ENCODE measurements at regions not wholly inside any gene's neighbourhood (a gene's known extent, or its start where the extent isn't known, plus 50 kb on each side); places are given as distances from the start of the nearest gene placed in this dataset.

DNA sequence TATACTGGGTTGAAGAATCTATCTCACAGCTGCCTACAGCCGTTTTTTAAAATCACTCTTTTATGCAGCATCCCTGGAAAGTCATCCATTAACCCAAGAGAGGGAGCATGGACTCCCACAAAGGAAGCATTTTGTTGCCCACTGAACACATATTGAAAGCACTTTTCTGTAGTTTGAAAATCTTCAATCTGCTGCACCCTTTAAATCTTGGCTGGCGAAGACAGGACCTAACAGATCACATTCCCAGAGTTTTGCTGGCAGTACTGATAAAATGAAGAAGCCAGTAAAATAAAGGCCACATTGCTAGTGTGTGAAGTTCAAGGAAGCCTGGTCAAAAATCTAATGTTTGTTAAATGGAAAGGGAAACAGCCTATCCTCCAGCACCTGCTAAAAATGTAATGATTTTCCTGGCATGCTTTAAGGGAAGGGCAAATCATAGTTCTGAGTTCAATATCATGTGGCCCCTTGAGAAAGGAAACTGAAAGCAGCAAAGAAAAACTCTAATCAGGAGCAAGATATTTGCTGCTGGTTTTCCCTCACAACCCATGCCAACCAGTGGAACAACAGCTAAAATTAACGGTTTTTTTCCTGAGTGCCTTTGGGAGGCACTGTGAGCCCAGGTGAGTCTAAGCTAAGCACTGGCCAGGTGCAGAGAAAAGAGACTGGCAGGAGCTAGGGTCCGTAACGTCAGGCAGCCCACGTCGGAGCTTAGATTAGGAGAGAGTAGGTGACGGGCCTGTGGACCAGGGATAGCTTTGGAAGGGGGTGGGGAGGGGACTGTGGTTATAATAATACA lies 97.9 kb upstream of the PALS2 start:
- no peak overlapping the region for H3K27ac ChIP-seq (ENCODE audit: low read depth in 1 of 2, low read length in 1 of 2)
- no peaks in the 10 kb centered on the region for H3K4me1 ChIP-seq (ENCODE audit: control insufficient read depth in 2 of 2, insufficient read depth in 2 of 2, low read length in 2 of 2)
- DNase-seq (ENCODE audit: low read depth in 6 of 9, low spot score in 9 of 9): no peak
- H3K27me3 ChIP-seq (ENCODE audit: control insufficient read depth in 2 of 2, insufficient read depth in 1 of 2, low read length in 1 of 2): no peaks in the 10 kb centered on the region
- H3K4me3 ChIP-seq (ENCODE audit: low read length in 2 of 2): no peak overlapping the region
- 86% methylated on average over 8 of the region's 8 CpGs for WGBS
- H3K36me3 ChIP-seq (ENCODE audit: control insufficient read depth in 2 of 2, insufficient read depth in 2 of 2, low read length in 1 of 2): no peaks in the 10 kb centered on the region
- no peaks in the 10 kb centered on the region for H3K9me3 ChIP-seq (ENCODE audit: control insufficient read depth in 2 of 2, insufficient read depth in 1 of 2, low read length in 1 of 2)

DNA sequence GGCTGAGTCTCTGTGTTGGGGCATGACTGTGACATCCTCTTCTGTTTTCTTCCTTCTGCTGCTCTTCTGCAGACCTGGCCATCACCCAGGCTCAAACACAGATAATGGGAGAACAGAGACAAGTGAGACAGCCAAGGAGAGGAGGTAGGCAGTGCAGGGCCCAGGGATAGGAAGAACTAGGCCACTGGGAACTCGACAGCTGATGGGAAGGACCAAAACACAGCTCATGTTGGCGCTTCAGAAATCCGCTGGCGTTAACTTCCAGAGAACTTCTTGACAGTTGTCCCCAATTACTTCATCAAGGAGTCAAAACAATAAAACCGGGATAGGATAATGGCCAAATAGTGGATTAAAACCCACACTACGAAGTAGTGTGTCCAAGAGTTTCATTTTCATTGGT lies 97.0 kb upstream of the PALS2 start:
- Histone ChIP-seq H3K4me3 (ENCODE audit: low read length in 2 of 2) (no peak overlapping the region), H3K27me3 (ENCODE audit: control insufficient read depth in 2 of 2, insufficient read depth in 1 of 2, low read length in 1 of 2) (no peaks in the 10 kb centered on the region), H3K36me3 (ENCODE audit: control insufficient read depth in 2 of 2, insufficient read depth in 2 of 2, low read length in 1 of 2) (no peaks in the 10 kb centered on the region), H3K9me3 (ENCODE audit: control insufficient read depth in 2 of 2, insufficient read depth in 1 of 2, low read length in 1 of 2) (no peaks in the 10 kb centered on the region), H3K4me1 (ENCODE audit: control insufficient read depth in 2 of 2, insufficient read depth in 2 of 2, low read length in 2 of 2) (no peaks in the 10 kb centered on the region), H3K27ac (ENCODE audit: low read depth in 1 of 2, low read length in 1 of 2) (no peak overlapping the region)
- DNase-seq (ENCODE audit: low read depth in 6 of 9, low spot score in 9 of 9): no peak
- WGBS: 95% methylated on average over 6 of the region's 6 CpGs

GRCh38 chr7:24477398-24478136 lies 95.7 kb upstream of the PALS2 start:
- peak in 1 of 9 donors; percentile 12 for DNase-seq (ENCODE audit: low read depth in 6 of 9, low spot score in 9 of 9)
- Histone ChIP-seq H3K4me1 (ENCODE audit: control insufficient read depth in 2 of 2, insufficient read depth in 2 of 2, low read length in 2 of 2) (no peaks in the 10 kb centered on the region), H3K27ac (ENCODE audit: low read depth in 1 of 2, low read length in 1 of 2) (no peak overlapping the region), H3K9me3 (ENCODE audit: control insufficient read depth in 2 of 2, insufficient read depth in 1 of 2, low read length in 1 of 2) (no peaks in the 10 kb centered on the region), H3K4me3 (ENCODE audit: low read length in 2 of 2) (no peak overlapping the region), H3K36me3 (ENCODE audit: control insufficient read depth in 2 of 2, insufficient read depth in 2 of 2, low read length in 1 of 2) (no peaks in the 10 kb centered on the region), H3K27me3 (ENCODE audit: control insufficient read depth in 2 of 2, insufficient read depth in 1 of 2, low read length in 1 of 2) (no peaks in the 10 kb centered on the region)
- 56% methylated on average over 5 of the region's 5 CpGs for WGBS

GRCh38 chr7:24478137-24478655 lies 95.1 kb upstream of the PALS2 start:
- no peak for DNase-seq (ENCODE audit: low read depth in 6 of 9, low spot score in 9 of 9)
- H3K36me3 ChIP-seq (ENCODE audit: control insufficient read depth in 2 of 2, insufficient read depth in 2 of 2, low read length in 1 of 2): no peaks in the 10 kb centered on the region
- no peaks in the 10 kb centered on the region for H3K27me3 ChIP-seq (ENCODE audit: control insufficient read depth in 2 of 2, insufficient read depth in 1 of 2, low read length in 1 of 2)
- H3K4me3 ChIP-seq (ENCODE audit: low read length in 2 of 2): no peak overlapping the region
- H3K4me1 ChIP-seq (ENCODE audit: control insufficient read depth in 2 of 2, insufficient read depth in 2 of 2, low read length in 2 of 2): no peaks in the 10 kb centered on the region
- WGBS: 77% methylated on average over 3 of the region's 3 CpGs
- H3K27ac ChIP-seq (ENCODE audit: low read depth in 1 of 2, low read length in 1 of 2): no peak overlapping the region
- no peaks in the 10 kb centered on the region for H3K9me3 ChIP-seq (ENCODE audit: control insufficient read depth in 2 of 2, insufficient read depth in 1 of 2, low read length in 1 of 2)

DNA sequence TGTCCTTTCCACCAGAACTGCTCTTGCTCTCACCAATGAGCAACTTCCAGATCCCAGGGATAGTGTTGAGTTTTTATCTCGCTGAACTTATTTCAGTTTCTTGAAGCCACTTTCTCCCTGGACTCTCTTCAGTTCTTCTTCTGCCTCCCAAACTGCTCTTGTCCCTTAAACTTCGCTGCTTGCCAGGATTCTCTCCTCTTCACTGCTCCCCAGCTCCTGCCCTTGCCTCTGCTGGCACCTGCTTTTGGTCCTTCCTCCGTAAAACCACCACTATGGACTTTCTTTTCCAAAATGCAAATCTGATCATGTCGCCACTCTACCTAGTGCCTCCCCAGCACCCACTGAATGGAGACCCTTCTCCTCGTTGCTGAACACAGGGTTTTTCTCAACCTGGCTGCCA lies 92.8 kb upstream of the PALS2 start:
- Histone ChIP-seq H3K27me3 (ENCODE audit: control insufficient read depth in 2 of 2, insufficient read depth in 1 of 2, low read length in 1 of 2) (no peaks in the 10 kb centered on the region), H3K27ac (ENCODE audit: low read depth in 1 of 2, low read length in 1 of 2) (no peak overlapping the region), H3K4me3 (ENCODE audit: low read length in 2 of 2) (no peak overlapping the region), H3K4me1 (ENCODE audit: control insufficient read depth in 2 of 2, insufficient read depth in 2 of 2, low read length in 2 of 2) (no peaks in the 10 kb centered on the region), H3K9me3 (ENCODE audit: control insufficient read depth in 2 of 2, insufficient read depth in 1 of 2, low read length in 1 of 2) (no peaks in the 10 kb centered on the region), H3K36me3 (ENCODE audit: control insufficient read depth in 2 of 2, insufficient read depth in 2 of 2, low read length in 1 of 2) (no peaks in the 10 kb centered on the region)
- no peak for DNase-seq (ENCODE audit: low read depth in 6 of 9, low spot score in 9 of 9)
- 87% methylated on average over 5 of the region's 5 CpGs for WGBS

DNA sequence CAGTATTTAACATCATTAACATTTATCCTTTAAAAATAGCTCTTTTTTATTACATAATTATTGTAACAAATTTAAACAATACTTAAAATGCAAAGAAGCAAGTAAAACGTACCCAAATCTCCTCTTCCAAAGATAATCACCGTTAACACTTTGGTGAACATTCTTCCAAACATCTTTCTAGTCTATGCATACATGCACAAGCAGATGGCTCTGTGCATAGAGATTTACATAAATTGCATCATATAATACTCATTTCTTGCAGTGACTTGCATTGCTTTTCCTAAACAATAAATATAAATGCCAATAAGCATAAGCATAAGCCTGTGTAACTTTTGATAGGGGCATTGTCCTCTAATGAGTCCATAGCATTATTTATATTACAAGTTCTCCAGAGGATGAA lies 89.4 kb upstream of the PALS2 start:
- H3K27me3 ChIP-seq (ENCODE audit: control insufficient read depth in 2 of 2, insufficient read depth in 1 of 2, low read length in 1 of 2): no peaks in the 10 kb centered on the region
- H3K9me3 ChIP-seq (ENCODE audit: control insufficient read depth in 2 of 2, insufficient read depth in 1 of 2, low read length in 1 of 2): no peaks in the 10 kb centered on the region
- H3K27ac ChIP-seq (ENCODE audit: low read depth in 1 of 2, low read length in 1 of 2): no peak overlapping the region
- no peak for DNase-seq (ENCODE audit: low read depth in 6 of 9, low spot score in 9 of 9)
- no peaks in the 10 kb centered on the region for H3K36me3 ChIP-seq (ENCODE audit: control insufficient read depth in 2 of 2, insufficient read depth in 2 of 2, low read length in 1 of 2)
- WGBS: 95% methylated on average over 2 of the region's 2 CpGs
- no peaks in the 10 kb centered on the region for H3K4me1 ChIP-seq (ENCODE audit: control insufficient read depth in 2 of 2, insufficient read depth in 2 of 2, low read length in 2 of 2)
- H3K4me3 ChIP-seq (ENCODE audit: low read length in 2 of 2): no peak overlapping the region

DNA sequence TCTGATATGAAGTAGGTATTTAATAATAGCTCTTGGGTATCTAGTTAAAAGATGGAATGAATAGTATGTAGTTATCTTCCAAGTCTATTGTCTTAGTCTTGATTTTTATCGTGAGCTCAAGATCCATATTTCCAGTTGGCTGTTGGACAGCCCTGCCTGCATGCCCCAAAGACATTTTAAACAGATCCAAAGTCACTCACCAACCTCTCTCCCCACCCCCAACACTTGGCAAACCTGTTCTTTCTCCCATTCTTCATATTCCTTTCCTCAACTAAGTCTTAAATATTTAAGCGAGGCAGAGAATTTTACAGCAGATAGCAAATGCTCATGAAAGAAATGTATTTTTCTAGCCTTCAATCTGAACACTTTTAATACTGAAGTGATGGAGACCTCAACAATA lies 80.7 kb upstream of the PALS2 start:
- WGBS: 95% methylated on average over 2 of the region's 2 CpGs
- H3K4me1 ChIP-seq (ENCODE audit: control insufficient read depth in 2 of 2, insufficient read depth in 2 of 2, low read length in 2 of 2): no peaks in the 10 kb centered on the region
- no peaks in the 10 kb centered on the region for H3K36me3 ChIP-seq (ENCODE audit: control insufficient read depth in 2 of 2, insufficient read depth in 2 of 2, low read length in 1 of 2)
- no peak for DNase-seq (ENCODE audit: low read depth in 6 of 9, low spot score in 9 of 9)
- no peak overlapping the region for H3K27ac ChIP-seq (ENCODE audit: low read depth in 1 of 2, low read length in 1 of 2)
- H3K4me3 ChIP-seq (ENCODE audit: low read length in 2 of 2): no peak overlapping the region
- H3K9me3 ChIP-seq (ENCODE audit: control insufficient read depth in 2 of 2, insufficient read depth in 1 of 2, low read length in 1 of 2): peaks cover 0 to 8% of the 10 kb centered on the region in 2 donors
- H3K27me3 ChIP-seq (ENCODE audit: control insufficient read depth in 2 of 2, insufficient read depth in 1 of 2, low read length in 1 of 2): no peaks in the 10 kb centered on the region

- H3K4me1 ChIP-seq (ENCODE audit: control insufficient read depth in 2 of 2, insufficient read depth in 2 of 2, low read length in 2 of 2): no peaks in the 10 kb centered on the region
- no peaks in the 10 kb centered on the region for H3K36me3 ChIP-seq (ENCODE audit: control insufficient read depth in 2 of 2, insufficient read depth in 2 of 2, low read length in 1 of 2)
- no peak overlapping the region for H3K4me3 ChIP-seq (ENCODE audit: low read length in 2 of 2)
- no peak for DNase-seq (ENCODE audit: low read depth in 6 of 9, low spot score in 9 of 9)
- H3K27me3 ChIP-seq (ENCODE audit: control insufficient read depth in 2 of 2, insufficient read depth in 1 of 2, low read length in 1 of 2): no peaks in the 10 kb centered on the region
- peaks cover 0 to 8% of the 10 kb centered on the region in 2 donors for H3K9me3 ChIP-seq (ENCODE audit: control insufficient read depth in 2 of 2, insufficient read depth in 1 of 2, low read length in 1 of 2)
- no peak overlapping the region for H3K27ac ChIP-seq (ENCODE audit: low read depth in 1 of 2, low read length in 1 of 2)
- WGBS: 98% methylated on average over 4 of the region's 4 CpGs
These were observed 78.4 kb upstream of the PALS2 start for GRCh38 chr7:24494832-24495231.

DNA sequence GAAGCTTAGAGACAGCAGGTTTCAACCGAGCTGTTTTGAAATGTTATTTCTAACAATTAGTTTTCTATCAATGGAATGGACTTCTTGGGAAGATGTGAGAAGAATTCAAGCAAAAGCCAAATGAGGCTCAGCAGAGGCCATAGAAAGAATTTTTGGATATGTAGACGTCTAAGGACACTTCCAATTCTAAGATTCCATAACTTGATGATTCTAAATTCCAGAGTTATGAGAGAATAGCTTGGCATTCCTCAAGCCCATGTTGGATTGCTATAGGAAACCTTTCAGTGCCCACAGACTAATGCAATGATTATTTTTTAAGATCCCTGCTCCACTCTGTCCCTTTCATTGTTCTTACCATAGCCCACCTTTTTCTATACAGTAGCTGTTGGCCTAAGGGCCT lies 77.2 kb upstream of the PALS2 start:
- no peaks in the 10 kb centered on the region for H3K27me3 ChIP-seq (ENCODE audit: control insufficient read depth in 2 of 2, insufficient read depth in 1 of 2, low read length in 1 of 2)
- WGBS: 98% methylated on average over 2 of the region's 2 CpGs

More for the DNA sequence above, 77.2 kb upstream of the PALS2 start:
- no peaks in the 10 kb centered on the region for H3K4me1 ChIP-seq (ENCODE audit: control insufficient read depth in 2 of 2, insufficient read depth in 2 of 2, low read length in 2 of 2)
- H3K9me3 ChIP-seq (ENCODE audit: control insufficient read depth in 2 of 2, insufficient read depth in 1 of 2, low read length in 1 of 2): peaks cover 0 to 8% of the 10 kb centered on the region in 2 donors
- H3K4me3 ChIP-seq (ENCODE audit: low read length in 2 of 2): no peak overlapping the region
- no peak for DNase-seq (ENCODE audit: low read depth in 6 of 9, low spot score in 9 of 9)
- H3K27ac ChIP-seq (ENCODE audit: low read depth in 1 of 2, low read length in 1 of 2): no peak overlapping the region
- H3K36me3 ChIP-seq (ENCODE audit: control insufficient read depth in 2 of 2, insufficient read depth in 2 of 2, low read length in 1 of 2): no peaks in the 10 kb centered on the region

All from thymus (tissue), 11 donors.